Gastroesophageal sphincter (tissue), 3 donors: ENCODE measurements at regions not wholly inside any gene's neighbourhood (a gene's known extent, or its start where the extent isn't known, plus 50 kb on each side); places are given as distances from the start of the nearest gene placed in this dataset.

ENCODE experiments used
- CTCF ChIP-seq, 4 experiments: fragments of 200-600 bp in 2 of 4; fragments of 450-650 bp in 2 of 4; sonication (generic) in 1 of 4; IDR thresholded peaks; one replicate each; pipeline ENCODE4 v1.5.1; 2017 to 2019; ENCODE audit warnings: antibody characterized with exemption in 4 of 4, mild to moderate bottlenecking in 2 of 4, moderate library complexity in 2 of 4
- EP300 ChIP-seq: sonication (generic); formaldehyde crosslinking; IDR thresholded peaks from one replicate; pipeline ENCODE4 v1.6.1; 2017; ENCODE audit warnings: antibody characterized with exemption, mild to moderate bottlenecking
- POLR2AphosphoS5 ChIP-seq: sonication (generic); formaldehyde crosslinking; IDR thresholded peaks from one replicate; pipeline ENCODE4 v1.6.1; 2017; ENCODE audit warnings: antibody characterized with exemption

GRCh38 chr1:13888351-13888986 lies 188.5 kb downstream of the PRDM2 start:
- TF ChIP-seq CTCF (IDR thresholded peaks at IDR 0.05), result no peak
- no peak for TF ChIP-seq EP300
- TF ChIP-seq POLR2AphosphoS5, result no peak
